ENCODE measurements at regions not wholly inside any gene's neighbourhood (a gene's known extent, or its start where the extent isn't known, plus 50 kb on each side); places are given as distances from the start of the nearest gene placed in this dataset.

GRCh38 chr9:96047741-96048103 is 172.2 kb downstream of the ERCC6L2 start:
- Histone ChIP-seq H3K4me3 (ENCODE audit: low read length) (peak overlapping the region; percentile 24), H3K79me2 (replicated peaks; ENCODE audit: insufficient read depth, low read length) (no peaks in the 10 kb centered on the region), H3K4me2 (ENCODE audit: low read length) (no peak overlapping the region), H3K27me3 (ENCODE audit: insufficient read depth, low read depth, low read length) (no peaks in the 10 kb centered on the region), H3K27ac (ENCODE audit: low read length) (peak overlapping the region; percentile 49), H3K9me3 (ENCODE audit: low read length) (no peaks in the 10 kb centered on the region), H2AFZ (ENCODE audit: low read depth, low read length) (no peak overlapping the region), H3F3A (ENCODE audit: insufficient read depth, low read length, poor library complexity, severe bottlenecking) (no peaks in the 10 kb centered on the region), H3K9ac (ENCODE audit: low read length) (peak overlapping the region; percentile 53), H3K36me3 (ENCODE audit: insufficient read depth, low read length) (no peaks in the 10 kb centered on the region), H3K9me2 (ENCODE audit: insufficient read depth, low read length) (no peaks in the 10 kb centered on the region), H4K20me1 (ENCODE audit: insufficient read depth) (no peaks in the 10 kb centered on the region)
- TF ChIP-seq POLR2AphosphoS5 (IDR thresholded peaks at IDR 0.05) (no peak), RAD21 (conservative IDR thresholded peaks at IDR 0.05) (no peak), SMC3 (conservative IDR thresholded peaks at IDR 0.05; ENCODE audit: poor library complexity) (no peak), EZH2 (IDR thresholded peaks at IDR 0.05; ENCODE audit: borderline replicate concordance, insufficient read depth, low read length, poor library complexity, severe bottlenecking) (no peak), EP300 (conservative IDR thresholded peaks at IDR 0.05; ENCODE audit: poor library complexity, severe bottlenecking) (no peak), CTCF (IDR thresholded peaks at IDR 0.05; ENCODE audit: poor library complexity, severe bottlenecking) (no peak), TAF1 (IDR thresholded peaks at IDR 0.05; ENCODE audit: low read depth) (no peak), REST (IDR thresholded peaks at IDR 0.05; ENCODE audit: borderline replicate concordance) (no peak), MXI1 (conservative IDR thresholded peaks at IDR 0.05; ENCODE audit: poor library complexity, severe bottlenecking) (no peak)

GRCh38 chr9:96047116-96047639 is 171.7 kb downstream of the ERCC6L2 start:
- H3K4me3 ChIP-seq (ENCODE audit: low read length), result no peak overlapping the region
- H3K9ac ChIP-seq (ENCODE audit: low read length), result no peak overlapping the region
- H4K20me1 ChIP-seq (ENCODE audit: insufficient read depth), result no peaks in the 10 kb centered on the region
- H3K27ac ChIP-seq (ENCODE audit: low read length), result no peak overlapping the region
- no peaks in the 10 kb centered on the region for H3K79me2 ChIP-seq (replicated peaks; ENCODE audit: insufficient read depth, low read length)
- H3K4me2 ChIP-seq (ENCODE audit: low read length), result no peak overlapping the region
- no peak overlapping the region for H2AFZ ChIP-seq (ENCODE audit: low read depth, low read length)
- H3K27me3 ChIP-seq (ENCODE audit: insufficient read depth, low read depth, low read length), result no peaks in the 10 kb centered on the region
- TF ChIP-seq REST (IDR thresholded peaks at IDR 0.05; ENCODE audit: borderline replicate concordance), result no peak
- no peak for TF ChIP-seq EZH2 (IDR thresholded peaks at IDR 0.05; ENCODE audit: borderline replicate concordance, insufficient read depth, low read length, poor library complexity, severe bottlenecking)
- no peaks in the 10 kb centered on the region for H3K36me3 ChIP-seq (ENCODE audit: insufficient read depth, low read length)
- no peaks in the 10 kb centered on the region for H3K9me3 ChIP-seq (ENCODE audit: low read length)
- no peaks in the 10 kb centered on the region for H3F3A ChIP-seq (ENCODE audit: insufficient read depth, low read length, poor library complexity, severe bottlenecking)
- H3K9me2 ChIP-seq (ENCODE audit: insufficient read depth, low read length), result no peaks in the 10 kb centered on the region

Measured in neural cell (in vitro differentiated cells).